ENCODE measurements at regions not wholly inside any gene's neighbourhood (a gene's known extent, or its start where the extent isn't known, plus 50 kb on each side); places are given as distances from the start of the nearest gene placed in this dataset.

DNA sequence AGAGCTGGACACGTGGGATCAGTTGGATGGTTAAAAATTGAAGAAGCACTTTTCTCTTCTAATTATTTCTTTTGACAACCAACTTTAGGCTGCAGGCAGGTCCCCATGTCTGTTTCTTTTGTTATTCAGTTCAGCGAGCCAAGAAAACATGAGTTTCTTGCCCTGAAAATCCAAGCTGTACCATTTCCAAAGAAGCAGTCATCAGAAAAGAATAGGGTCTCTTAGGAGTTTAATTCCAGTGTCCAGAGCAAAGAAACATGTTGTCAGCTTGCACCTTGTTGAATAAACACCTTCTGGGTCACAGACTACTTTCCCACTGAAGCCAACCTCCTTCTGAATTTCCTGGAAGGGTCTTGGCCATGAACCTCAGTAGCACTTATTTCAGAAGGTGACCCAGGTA, 170.5 kb upstream of the COPS8 start:
- H3K27ac Mint-ChIP-seq = no peak overlapping the region
- Histone ChIP-seq H3K36me3 (ENCODE audit: control insufficient read depth in 2 of 3, insufficient read depth in 3 of 3, low read length in 3 of 3) (no peaks in the 10 kb centered on the region), H3K9me3 (ENCODE audit: control insufficient read depth in 2 of 3, low read length in 3 of 3) (no peaks in the 10 kb centered on the region), H3K27ac (ENCODE audit: low read depth, low read length) (no peak overlapping the region), H3K4me3 (ENCODE audit: low read length) (no peak overlapping the region), H3K4me1 (ENCODE audit: control insufficient read depth in 2 of 2, insufficient read depth in 2 of 2, low read length in 2 of 2) (no peaks in the 10 kb centered on the region), H3K27me3 (ENCODE audit: control insufficient read depth in 2 of 2, insufficient read depth in 2 of 2, low read length in 2 of 2) (no peaks in the 10 kb centered on the region)
- DNase-seq (no peak), ATAC-seq (no peak)
- H3K9me3 Mint-ChIP-seq = no peaks in the 10 kb centered on the region
- intact Hi-C loops (cut with micrococcal nuclease) = no loop called here
- no peak overlapping the region for H3K4me3 Mint-ChIP-seq
- CTCF ChIA-PET = no interaction called here
- no peaks in the 10 kb centered on the region for H3K36me3 Mint-ChIP-seq
- POLR2A ChIA-PET = no interaction called here
- peaks cover 3 to 14% (median 12%) of the 10 kb centered on the region in 5 donors for H3K27me3 Mint-ChIP-seq
- H3K4me1 Mint-ChIP-seq = peaks cover 0 to 2% (median 0%) of the 10 kb centered on the region in 7 donors

DNA sequence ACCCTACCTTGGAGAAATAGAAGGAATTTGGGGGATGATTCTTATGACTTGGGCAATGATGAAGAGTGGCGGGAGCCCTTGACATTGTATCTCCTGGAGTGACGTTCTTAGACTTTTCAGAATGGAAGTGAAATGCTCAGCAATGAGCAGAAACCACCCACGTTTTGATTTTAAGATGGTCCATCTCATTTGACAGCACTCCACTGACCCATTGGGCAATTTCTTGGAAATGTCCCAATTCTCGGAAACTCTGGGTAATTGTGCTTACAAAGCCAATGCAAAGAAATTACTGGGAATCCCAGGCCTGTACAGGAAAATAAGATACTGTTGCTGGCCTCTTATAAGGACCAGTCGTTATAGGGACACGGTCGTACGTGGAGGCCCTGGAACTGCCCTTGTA, 170.0 kb upstream of the COPS8 start:
- H3K36me3 ChIP-seq (ENCODE audit: control insufficient read depth in 2 of 3, insufficient read depth in 3 of 3, low read length in 3 of 3) = no peaks in the 10 kb centered on the region
- no peak overlapping the region for H3K27ac ChIP-seq (ENCODE audit: low read depth, low read length)
- H3K4me3 ChIP-seq (ENCODE audit: low read length) = no peak overlapping the region
- no peaks in the 10 kb centered on the region for H3K36me3 Mint-ChIP-seq
- H3K27me3 Mint-ChIP-seq = peaks cover 3 to 18% (median 12%) of the 10 kb centered on the region in 5 donors
- no peaks in the 10 kb centered on the region for H3K4me1 ChIP-seq (ENCODE audit: control insufficient read depth in 2 of 2, insufficient read depth in 2 of 2, low read length in 2 of 2)
- peaks cover 0 to 2% (median 0%) of the 10 kb centered on the region in 7 donors for H3K4me1 Mint-ChIP-seq
- no peak for DNase-seq
- no peaks in the 10 kb centered on the region for H3K9me3 Mint-ChIP-seq
- intact Hi-C loops (cut with micrococcal nuclease) = no loop called here
- ATAC-seq = no peak
- POLR2A ChIA-PET = no interaction called here
- H3K27ac Mint-ChIP-seq = no peak overlapping the region
- H3K27me3 ChIP-seq (ENCODE audit: control insufficient read depth in 2 of 2, insufficient read depth in 2 of 2, low read length in 2 of 2) = no peaks in the 10 kb centered on the region
- CTCF ChIA-PET = no interaction called here
- H3K9me3 ChIP-seq (ENCODE audit: control insufficient read depth in 2 of 3, low read length in 3 of 3) = no peaks in the 10 kb centered on the region
- H3K4me3 Mint-ChIP-seq = no peak overlapping the region

DNA sequence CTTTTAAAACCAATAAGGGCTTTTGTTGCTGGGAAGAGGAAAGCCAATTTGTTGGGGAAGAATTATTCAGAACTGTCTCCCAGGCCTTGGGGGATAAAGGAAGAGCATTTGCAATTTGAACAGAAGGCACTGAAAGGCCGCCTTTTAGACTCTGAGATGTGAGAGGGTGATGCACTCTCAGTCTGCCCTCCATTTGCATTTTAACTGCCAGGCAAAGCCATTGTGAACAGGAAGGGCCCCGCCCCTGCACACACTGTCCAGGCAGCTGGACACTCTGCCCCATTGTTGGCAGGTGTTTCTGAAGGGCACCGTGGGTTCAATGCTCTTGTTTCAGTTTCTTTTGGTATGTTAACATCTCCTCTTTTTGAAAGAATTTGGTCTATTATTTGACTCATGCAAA, 169.5 kb upstream of the COPS8 start:
- Histone ChIP-seq H3K4me3 (ENCODE audit: low read length) (no peak overlapping the region), H3K9me3 (ENCODE audit: control insufficient read depth in 2 of 3, low read length in 3 of 3) (no peaks in the 10 kb centered on the region), H3K36me3 (ENCODE audit: control insufficient read depth in 2 of 3, insufficient read depth in 3 of 3, low read length in 3 of 3) (no peaks in the 10 kb centered on the region), H3K27me3 (ENCODE audit: control insufficient read depth in 2 of 2, insufficient read depth in 2 of 2, low read length in 2 of 2) (no peaks in the 10 kb centered on the region), H3K4me1 (ENCODE audit: control insufficient read depth in 2 of 2, insufficient read depth in 2 of 2, low read length in 2 of 2) (no peaks in the 10 kb centered on the region), H3K27ac (ENCODE audit: low read depth, low read length) (no peak overlapping the region)
- no peaks in the 10 kb centered on the region for H3K36me3 Mint-ChIP-seq
- ATAC-seq (no peak), DNase-seq (no peak)
- H3K27me3 Mint-ChIP-seq = peaks cover 3 to 18% (median 12%) of the 10 kb centered on the region in 5 donors
- no peak overlapping the region for H3K4me3 Mint-ChIP-seq
- intact Hi-C loops (cut with micrococcal nuclease) = no loop called here
- CTCF ChIA-PET = no interaction called here
- H3K9me3 Mint-ChIP-seq = no peaks in the 10 kb centered on the region
- no peak overlapping the region for H3K27ac Mint-ChIP-seq
- POLR2A ChIA-PET = no interaction called here
- H3K4me1 Mint-ChIP-seq = peaks cover 0 to 2% (median 0%) of the 10 kb centered on the region in 7 donors

DNA sequence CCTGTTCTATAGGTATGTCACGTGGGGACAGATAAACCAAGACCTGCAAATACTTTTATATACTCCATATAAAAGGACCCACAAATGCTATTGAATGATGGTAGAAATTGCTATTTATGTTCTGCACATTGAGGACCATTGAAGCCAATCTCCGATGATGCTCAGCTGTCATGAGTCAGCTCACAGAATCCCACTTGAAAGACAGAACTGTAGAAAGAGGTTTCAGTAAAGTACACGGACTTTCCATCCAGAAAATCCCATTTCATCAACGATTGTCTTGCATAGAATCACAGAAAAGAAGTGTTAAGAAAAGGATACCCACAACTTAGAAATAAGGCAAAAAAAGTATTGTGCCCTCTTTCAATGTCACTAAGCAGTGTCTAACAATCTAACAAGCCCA, 169.0 kb upstream of the COPS8 start:
- Mint-ChIP-seq H3K27me3 (peaks cover 3 to 18% (median 12%) of the 10 kb centered on the region in 5 donors), H3K9me3 (no peaks in the 10 kb centered on the region), H3K4me1 (peaks cover 0 to 2% (median 0%) of the 10 kb centered on the region in 7 donors), H3K4me3 (no peak overlapping the region), H3K36me3 (no peaks in the 10 kb centered on the region), H3K27ac (no peak overlapping the region)
- Histone ChIP-seq H3K4me1 (ENCODE audit: control insufficient read depth in 2 of 2, insufficient read depth in 2 of 2, low read length in 2 of 2) (no peaks in the 10 kb centered on the region), H3K36me3 (ENCODE audit: control insufficient read depth in 2 of 3, insufficient read depth in 3 of 3, low read length in 3 of 3) (no peaks in the 10 kb centered on the region), H3K27ac (ENCODE audit: low read depth, low read length) (no peak overlapping the region), H3K4me3 (ENCODE audit: low read length) (no peak overlapping the region), H3K9me3 (ENCODE audit: control insufficient read depth in 2 of 3, low read length in 3 of 3) (no peaks in the 10 kb centered on the region), H3K27me3 (ENCODE audit: control insufficient read depth in 2 of 2, insufficient read depth in 2 of 2, low read length in 2 of 2) (no peaks in the 10 kb centered on the region)
- POLR2A ChIA-PET = no interaction called here
- intact Hi-C loops (cut with micrococcal nuclease) = no loop called here
- DNase-seq = no peak
- CTCF ChIA-PET = no interaction called here
- no peak for ATAC-seq

- ATAC-seq (no peak), DNase-seq (no peak)
- ChIA-PET CTCF (no interaction called here), POLR2A (no interaction called here)
- H3K36me3 Mint-ChIP-seq = no peaks in the 10 kb centered on the region
- Histone ChIP-seq H3K4me1 (ENCODE audit: control insufficient read depth in 2 of 2, insufficient read depth in 2 of 2, low read length in 2 of 2) (no peaks in the 10 kb centered on the region), H3K27me3 (ENCODE audit: control insufficient read depth in 2 of 2, insufficient read depth in 2 of 2, low read length in 2 of 2) (no peaks in the 10 kb centered on the region), H3K27ac (ENCODE audit: low read depth, low read length) (no peak overlapping the region), H3K36me3 (ENCODE audit: control insufficient read depth in 2 of 3, insufficient read depth in 3 of 3, low read length in 3 of 3) (no peaks in the 10 kb centered on the region), H3K9me3 (ENCODE audit: control insufficient read depth in 2 of 3, low read length in 3 of 3) (no peaks in the 10 kb centered on the region), H3K4me3 (ENCODE audit: low read length) (no peak overlapping the region)
- H3K9me3 Mint-ChIP-seq = no peaks in the 10 kb centered on the region
- no peak overlapping the region for H3K4me3 Mint-ChIP-seq
- no peak overlapping the region for H3K27ac Mint-ChIP-seq
- H3K4me1 Mint-ChIP-seq = peaks cover 0 to 2% (median 0%) of the 10 kb centered on the region in 7 donors
- peaks cover 3 to 18% (median 12%) of the 10 kb centered on the region in 5 donors for H3K27me3 Mint-ChIP-seq
- intact Hi-C loops (cut with micrococcal nuclease) = no loop called here
Measured at GRCh38 chr2:236917164-236917563, 168.5 kb upstream of the COPS8 start.

DNA sequence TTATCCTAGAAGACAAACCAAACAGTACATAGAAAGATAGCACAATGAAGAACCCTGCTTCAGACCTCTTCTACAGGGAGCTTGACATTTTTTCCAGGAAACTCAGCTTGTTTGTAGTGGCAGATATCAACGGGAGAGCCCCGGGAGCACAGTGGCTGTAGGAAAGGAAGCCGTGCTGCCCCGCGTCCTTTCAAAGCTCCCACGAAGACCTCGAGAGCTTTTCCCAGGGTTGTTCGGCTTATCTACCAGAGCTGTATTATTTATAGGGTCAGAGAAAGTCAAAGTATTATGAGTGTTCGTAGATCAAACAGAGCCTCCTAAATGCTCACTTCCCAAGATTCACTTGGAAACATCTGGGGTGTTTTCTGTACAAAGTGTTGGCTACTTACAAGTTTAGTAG, 167.1 kb upstream of the COPS8 start:
- no peak overlapping the region for H3K27ac Mint-ChIP-seq
- ChIA-PET POLR2A (no interaction called here), CTCF (no interaction called here)
- ATAC-seq (no peak), DNase-seq (no peak)
- intact Hi-C loops (cut with micrococcal nuclease) = no loop called here
- H3K9me3 ChIP-seq (ENCODE audit: control insufficient read depth in 2 of 3, low read length in 3 of 3) = no peaks in the 10 kb centered on the region
- H3K27ac ChIP-seq (ENCODE audit: low read depth, low read length) = no peak overlapping the region
- H3K9me3 Mint-ChIP-seq = no peaks in the 10 kb centered on the region
- no peak overlapping the region for H3K4me3 ChIP-seq (ENCODE audit: low read length)
- no peaks in the 10 kb centered on the region for H3K27me3 ChIP-seq (ENCODE audit: control insufficient read depth in 2 of 2, insufficient read depth in 2 of 2, low read length in 2 of 2)
- H3K27me3 Mint-ChIP-seq = peaks cover 0 to 18% (median 6%) of the 10 kb centered on the region in 5 donors
- no peaks in the 10 kb centered on the region for H3K36me3 Mint-ChIP-seq
- no peaks in the 10 kb centered on the region for H3K36me3 ChIP-seq (ENCODE audit: control insufficient read depth in 2 of 3, insufficient read depth in 3 of 3, low read length in 3 of 3)
- H3K4me3 Mint-ChIP-seq = no peak overlapping the region
- H3K4me1 ChIP-seq (ENCODE audit: control insufficient read depth in 2 of 2, insufficient read depth in 2 of 2, low read length in 2 of 2) = no peaks in the 10 kb centered on the region
- peaks cover 0 to 2% (median 0%) of the 10 kb centered on the region in 7 donors for H3K4me1 Mint-ChIP-seq

DNA sequence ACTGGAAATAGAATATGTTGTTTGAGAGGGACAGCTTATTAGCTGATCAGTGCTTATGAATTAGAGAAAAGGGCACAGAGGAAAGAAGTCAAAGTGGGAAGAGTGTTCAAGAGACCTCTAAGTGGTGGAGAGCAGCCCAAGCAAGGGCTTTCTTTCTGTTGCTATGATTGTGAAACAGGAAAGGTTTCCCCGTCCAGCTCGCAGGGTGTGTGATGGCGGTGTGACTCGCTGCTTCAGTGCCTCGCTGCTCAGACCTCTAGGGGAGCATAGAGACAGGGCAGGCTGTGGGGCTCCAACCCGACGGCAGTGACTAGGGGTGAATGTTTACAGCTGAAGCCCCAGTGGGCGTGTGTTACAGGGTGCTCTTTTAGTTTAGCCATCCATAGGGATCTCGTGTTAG, 166.5 kb upstream of the COPS8 start:
- POLR2A ChIA-PET = no interaction called here
- H3K27ac ChIP-seq (ENCODE audit: low read depth, low read length) = no peak overlapping the region
- H3K36me3 ChIP-seq (ENCODE audit: control insufficient read depth in 2 of 3, insufficient read depth in 3 of 3, low read length in 3 of 3) = no peaks in the 10 kb centered on the region
- ATAC-seq (no peak), DNase-seq (no peak)
- H3K4me1 Mint-ChIP-seq = peaks cover 0 to 2% (median 0%) of the 10 kb centered on the region in 7 donors
- no peaks in the 10 kb centered on the region for H3K9me3 ChIP-seq (ENCODE audit: control insufficient read depth in 2 of 3, low read length in 3 of 3)
- H3K4me3 ChIP-seq (ENCODE audit: low read length) = no peak overlapping the region
- no peaks in the 10 kb centered on the region for H3K36me3 Mint-ChIP-seq
- no peak overlapping the region for H3K4me3 Mint-ChIP-seq
- peaks cover 0 to 18% (median 6%) of the 10 kb centered on the region in 5 donors for H3K27me3 Mint-ChIP-seq
- no peaks in the 10 kb centered on the region for H3K9me3 Mint-ChIP-seq
- CTCF ChIA-PET = no interaction called here
- intact Hi-C loops (cut with micrococcal nuclease) = no loop called here
- H3K4me1 ChIP-seq (ENCODE audit: control insufficient read depth in 2 of 2, insufficient read depth in 2 of 2, low read length in 2 of 2) = no peaks in the 10 kb centered on the region
- no peak overlapping the region for H3K27ac Mint-ChIP-seq
- no peaks in the 10 kb centered on the region for H3K27me3 ChIP-seq (ENCODE audit: control insufficient read depth in 2 of 2, insufficient read depth in 2 of 2, low read length in 2 of 2)
